Skin epidermis (tissue), 12 donors: ENCODE measurements at regions not wholly inside any gene's neighbourhood (a gene's known extent, or its start where the extent isn't known, plus 50 kb on each side); places are given as distances from the start of the nearest gene placed in this dataset.

Experiments used
- H3K27ac ChIP-seq, 21 experiments: fragments of 200-600 bp; sonication (generic) in 11 of 21; one replicate each; pipeline ENCODE4 v1.5.0; 2020; ENCODE audit warnings: mild to moderate bottlenecking in 3 of 21, inconsistent platforms in 2 of 21, moderate library complexity in 2 of 21
- H3K4me3 ChIP-seq, 7 experiments: fragments of 200-600 bp; sonication (generic) in 2 of 7; one replicate each; pipeline ENCODE4 v1.5.0; 2020; ENCODE audit warnings: inconsistent platforms in 2 of 7, mild to moderate bottlenecking in 2 of 7, moderate library complexity in 1 of 7

DNA sequence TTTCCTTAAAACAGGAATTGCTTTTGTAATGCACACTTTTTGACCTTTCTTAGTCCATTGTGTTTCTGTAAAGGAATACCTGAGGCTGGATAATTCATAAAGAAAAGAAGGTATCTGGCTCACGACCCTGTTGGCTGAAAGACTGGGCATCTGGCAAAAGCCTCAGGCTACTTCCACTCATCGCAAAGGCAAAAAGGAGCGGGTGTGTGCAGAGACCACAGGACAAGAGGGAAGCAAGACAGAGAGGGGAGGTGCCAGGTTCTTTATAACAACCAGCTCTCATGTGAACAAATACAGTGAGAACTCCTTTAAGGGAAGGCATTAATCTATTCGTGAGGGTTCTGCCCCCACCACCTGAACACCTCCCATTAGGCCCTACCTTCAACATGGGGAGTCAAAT is 182.1 kb downstream of the C12orf50 start:
- H3K4me3 ChIP-seq, result no peak overlapping the region
- H3K27ac ChIP-seq, result no peak overlapping the region

DNA sequence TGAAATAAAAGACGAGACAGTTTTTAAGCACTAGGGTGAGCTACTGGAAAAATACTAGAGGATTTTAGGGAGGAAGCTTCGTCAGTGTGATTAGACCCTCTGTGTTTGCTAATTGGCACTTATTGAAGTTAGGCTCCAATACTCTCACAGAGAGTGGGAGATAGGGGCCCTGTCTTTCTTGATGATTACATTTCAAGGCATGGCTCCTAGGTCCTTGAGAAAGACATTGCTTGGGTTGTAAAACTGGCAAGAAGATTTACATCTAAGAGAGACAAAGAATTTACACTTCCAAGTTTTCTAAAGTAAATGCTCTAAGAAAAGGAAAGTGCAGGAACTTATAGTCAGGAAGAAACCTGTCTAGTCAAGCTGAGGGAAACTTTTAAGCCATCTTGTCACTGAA is 183.2 kb downstream of the C12orf50 start:
- Histone ChIP-seq H3K27ac (no peak overlapping the region), H3K4me3 (no peak overlapping the region)

DNA sequence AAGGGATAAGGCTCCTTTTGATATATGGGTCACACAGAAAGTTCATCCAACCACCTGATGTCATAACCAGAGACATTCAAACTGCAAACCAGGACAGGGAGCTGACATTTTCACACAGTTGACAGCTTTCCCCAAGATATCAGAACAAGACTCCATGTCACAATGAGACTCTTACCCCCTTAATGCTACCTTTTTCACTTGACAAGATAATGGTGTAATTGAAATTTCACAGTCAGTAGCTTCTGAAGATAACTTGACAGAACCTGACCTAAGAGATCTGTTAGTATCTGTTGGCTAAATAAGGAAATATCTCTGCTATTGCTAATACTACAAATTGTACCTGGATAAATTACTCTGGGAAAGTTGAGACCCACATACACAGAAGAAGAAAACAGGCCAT is 187.3 kb downstream of the C12orf50 start:
- H3K27ac ChIP-seq, result no peak overlapping the region
- no peak overlapping the region for H3K4me3 ChIP-seq

DNA sequence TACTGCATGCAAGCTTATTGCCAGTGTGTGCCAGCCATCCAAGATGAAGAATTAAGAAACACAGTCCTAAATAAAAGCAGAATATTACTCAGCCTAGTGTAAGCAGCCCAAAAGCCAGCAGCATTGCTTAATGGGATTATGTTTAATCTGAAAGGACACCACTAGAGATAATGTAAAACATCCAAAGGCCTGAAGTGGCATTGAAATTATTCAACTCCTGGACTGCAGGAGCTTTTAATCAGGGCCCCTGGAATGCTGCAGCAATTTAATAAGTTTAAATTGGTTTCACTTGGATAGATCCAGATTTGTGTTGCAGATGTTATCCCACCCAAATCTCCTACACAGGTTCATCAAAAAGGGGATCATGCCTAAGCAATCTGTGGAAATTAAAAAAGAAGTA is 193.0 kb downstream of the C12orf50 start:
- H3K4me3 ChIP-seq, result no peak overlapping the region
- no peak overlapping the region for H3K27ac ChIP-seq

DNA sequence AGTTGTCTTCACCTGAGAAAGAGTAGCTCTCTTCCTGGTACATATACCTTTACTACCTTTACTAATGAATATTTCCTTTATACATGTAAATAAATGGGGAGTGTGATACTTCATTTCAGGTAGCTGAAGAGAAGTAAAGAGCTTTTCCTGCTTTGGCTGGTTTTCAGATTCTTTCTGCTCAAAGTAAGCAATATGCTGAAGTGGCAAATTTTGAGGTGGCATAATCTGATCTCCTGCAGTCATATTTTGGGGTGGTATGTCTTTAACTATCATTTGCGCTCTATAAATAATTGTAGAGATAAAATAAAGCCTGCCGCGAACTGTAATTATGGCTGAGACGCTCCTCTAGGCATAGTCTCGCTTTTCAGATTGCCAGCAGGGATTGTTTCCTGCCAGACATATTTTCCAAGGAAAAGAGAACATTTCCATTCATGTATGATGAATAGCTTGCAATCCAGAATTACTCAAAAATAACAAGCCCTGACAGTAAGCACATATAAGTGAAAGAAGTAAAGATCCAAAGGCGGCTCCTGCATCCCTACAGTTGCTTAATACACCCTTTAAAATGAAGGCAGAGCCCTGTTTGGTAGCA is 200.7 kb downstream of the C12orf50 start:
- no peak overlapping the region for H3K4me3 ChIP-seq

DNA sequence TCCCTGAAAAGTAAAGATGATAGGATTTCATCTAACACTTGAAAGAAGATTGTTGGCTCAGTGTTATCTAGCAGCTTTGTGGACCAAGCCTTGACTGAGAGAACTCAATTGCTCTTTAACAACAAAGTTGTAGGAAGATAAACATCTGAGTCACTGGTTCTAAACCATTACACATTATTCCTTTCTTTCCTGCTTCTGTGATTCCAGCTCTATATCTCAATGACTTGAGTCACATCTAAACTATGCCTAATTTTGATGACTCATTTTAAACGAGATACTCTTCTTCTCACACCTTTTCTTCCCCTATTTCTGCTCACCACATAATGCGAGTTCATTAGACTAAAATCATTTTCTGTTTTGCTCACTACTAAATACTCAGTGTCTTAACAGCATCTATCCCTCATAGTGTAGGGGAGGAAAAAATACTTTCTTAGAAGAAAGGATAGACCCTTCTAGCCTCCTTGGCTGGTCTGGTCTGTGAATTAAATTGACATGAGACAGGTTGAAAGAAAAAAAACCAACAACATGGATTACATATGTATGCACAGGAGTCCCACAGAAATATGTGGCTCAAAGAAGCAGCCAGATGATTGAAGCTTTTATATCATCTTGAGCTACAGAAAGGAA is 201.4 kb downstream of the C12orf50 start:
- no peak overlapping the region for H3K4me3 ChIP-seq
- H3K27ac ChIP-seq, result no peak overlapping the region

More for the DNA sequence above, 200.7 kb downstream of the C12orf50 start:
- H3K27ac ChIP-seq, result no peak overlapping the region

DNA sequence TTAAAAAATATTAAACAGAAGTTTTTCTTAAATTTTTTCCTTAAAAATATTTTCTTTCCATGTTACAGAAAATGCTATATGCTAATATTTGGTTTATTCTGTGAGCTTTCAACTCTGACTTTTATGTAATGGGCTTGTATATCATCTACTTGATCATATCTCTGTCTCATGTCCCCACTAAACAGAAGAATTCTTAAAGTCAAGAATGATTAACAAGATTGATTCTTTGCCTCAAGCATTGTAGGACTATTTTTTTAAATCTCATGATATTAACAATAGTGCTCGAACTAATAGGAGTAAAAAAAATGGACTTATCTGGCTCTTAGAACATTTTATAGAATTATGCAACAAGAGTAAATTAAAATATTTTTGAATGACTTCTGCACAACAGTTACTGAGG is 206.3 kb downstream of the C12orf50 start:
- no peak overlapping the region for H3K27ac ChIP-seq
- H3K4me3 ChIP-seq, result no peak overlapping the region

DNA sequence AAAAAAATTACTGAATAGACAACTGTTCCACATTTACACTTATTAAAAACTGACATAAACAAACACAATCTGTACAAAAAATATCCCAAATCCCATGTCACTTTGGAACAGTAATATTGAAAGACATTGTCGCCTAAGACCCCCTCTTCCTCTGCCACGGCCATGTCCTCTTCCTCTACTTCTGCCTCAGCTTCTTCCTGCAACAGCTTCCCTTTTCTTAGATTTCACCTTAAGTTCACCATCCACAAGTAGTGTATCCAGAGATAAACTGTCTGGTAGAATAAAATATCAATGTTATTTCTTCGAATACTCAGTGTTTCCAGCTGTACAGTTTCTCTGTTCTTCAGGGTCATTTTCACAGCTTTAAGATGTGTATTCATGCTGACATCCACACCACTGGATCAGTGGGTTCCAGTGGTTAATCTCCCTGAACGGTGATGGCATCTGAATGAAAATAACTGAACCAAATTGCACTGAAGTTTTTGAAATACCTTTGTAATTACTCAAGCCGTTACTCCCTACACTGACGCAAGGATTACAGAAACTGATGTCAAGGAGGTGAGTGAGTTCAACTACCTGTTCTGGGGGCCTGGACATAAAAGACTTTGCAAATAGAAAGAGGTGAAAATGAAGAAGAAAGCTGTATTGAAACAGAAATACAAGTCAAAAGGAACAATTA is 208.5 kb downstream of the C12orf50 start:
- no peak overlapping the region for H3K4me3 ChIP-seq
- no peak overlapping the region for H3K27ac ChIP-seq

DNA sequence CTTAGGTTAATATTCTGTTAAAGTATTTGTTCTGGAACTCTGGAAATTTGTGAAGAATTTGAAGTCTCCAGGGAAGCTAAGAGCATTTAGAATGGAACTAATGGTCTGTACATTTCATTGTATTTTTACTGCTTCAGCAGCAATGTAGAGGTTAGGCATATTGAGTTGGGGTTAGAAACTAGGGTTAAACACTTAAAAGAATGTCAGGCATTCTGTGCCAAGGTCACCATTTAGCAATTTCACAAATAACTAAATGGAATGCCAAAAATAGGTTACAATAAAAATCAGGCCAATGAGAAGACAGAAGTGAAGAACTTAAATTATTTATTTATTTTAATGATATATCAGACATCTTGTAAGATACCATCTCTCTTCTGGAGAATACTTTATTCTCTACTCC is 210.8 kb downstream of the C12orf50 start:
- H3K27ac ChIP-seq, result no peak overlapping the region

DNA sequence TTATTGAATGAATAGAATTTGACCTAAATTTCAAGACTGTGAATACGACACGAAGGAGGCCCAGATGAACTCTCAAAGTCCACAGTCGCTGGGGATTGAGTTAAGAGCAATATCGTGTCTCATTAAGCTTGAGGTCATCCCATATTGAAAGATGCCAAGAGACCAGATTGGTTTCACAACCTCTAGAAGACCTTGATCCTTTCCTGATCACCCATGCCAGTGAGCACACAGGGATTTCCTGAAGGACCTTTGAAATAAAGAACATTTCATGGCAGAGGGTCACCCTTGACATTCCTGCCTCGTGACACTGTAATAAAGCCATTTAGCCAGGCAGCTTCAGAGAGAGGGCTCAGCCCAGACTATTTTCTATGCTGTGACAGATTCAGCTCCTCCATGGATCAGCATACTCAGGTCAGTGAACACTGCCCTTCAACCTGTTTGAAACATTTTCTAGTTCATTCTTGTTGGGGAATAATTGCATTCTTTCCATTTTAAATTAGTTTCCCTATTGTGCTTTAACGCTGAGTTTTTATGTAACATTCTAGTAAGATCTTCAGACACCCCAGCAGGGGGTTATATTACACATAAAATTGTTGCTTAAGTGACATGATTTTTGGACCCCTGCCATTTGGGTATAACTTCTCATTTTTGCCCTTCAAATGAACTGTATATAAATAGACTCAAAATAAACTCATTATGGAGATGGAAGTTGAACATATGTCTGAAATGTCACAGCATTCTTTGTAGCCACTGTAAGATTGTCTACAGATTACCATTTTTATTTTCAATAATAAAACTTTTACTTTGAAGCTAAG is 213.2 kb downstream of the C12orf50 start:
- Histone ChIP-seq H3K4me3 (no peak overlapping the region), H3K27ac (no peak overlapping the region)

More for the DNA sequence above, 210.8 kb downstream of the C12orf50 start:
- H3K4me3 ChIP-seq, result no peak overlapping the region

DNA sequence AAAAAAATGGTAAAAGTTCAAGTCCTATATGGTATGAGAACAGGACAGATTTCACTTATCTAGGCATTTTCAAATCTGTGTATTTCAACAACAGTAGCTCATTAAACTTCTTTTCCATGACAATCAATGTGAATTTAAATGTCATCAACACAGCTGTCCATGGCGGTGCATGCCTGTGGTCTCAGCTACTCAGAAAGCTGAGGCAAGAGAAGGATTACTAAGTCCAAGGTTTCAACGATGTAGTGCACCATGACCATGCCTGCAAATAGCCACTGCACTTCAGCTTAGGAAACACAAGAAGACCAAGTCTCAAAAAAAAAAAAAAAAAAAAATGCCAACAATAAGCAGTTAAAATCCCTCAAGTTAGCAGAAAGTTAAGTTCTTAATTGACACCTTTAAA is 214.6 kb downstream of the C12orf50 start:
- H3K27ac ChIP-seq, result no peak overlapping the region

DNA sequence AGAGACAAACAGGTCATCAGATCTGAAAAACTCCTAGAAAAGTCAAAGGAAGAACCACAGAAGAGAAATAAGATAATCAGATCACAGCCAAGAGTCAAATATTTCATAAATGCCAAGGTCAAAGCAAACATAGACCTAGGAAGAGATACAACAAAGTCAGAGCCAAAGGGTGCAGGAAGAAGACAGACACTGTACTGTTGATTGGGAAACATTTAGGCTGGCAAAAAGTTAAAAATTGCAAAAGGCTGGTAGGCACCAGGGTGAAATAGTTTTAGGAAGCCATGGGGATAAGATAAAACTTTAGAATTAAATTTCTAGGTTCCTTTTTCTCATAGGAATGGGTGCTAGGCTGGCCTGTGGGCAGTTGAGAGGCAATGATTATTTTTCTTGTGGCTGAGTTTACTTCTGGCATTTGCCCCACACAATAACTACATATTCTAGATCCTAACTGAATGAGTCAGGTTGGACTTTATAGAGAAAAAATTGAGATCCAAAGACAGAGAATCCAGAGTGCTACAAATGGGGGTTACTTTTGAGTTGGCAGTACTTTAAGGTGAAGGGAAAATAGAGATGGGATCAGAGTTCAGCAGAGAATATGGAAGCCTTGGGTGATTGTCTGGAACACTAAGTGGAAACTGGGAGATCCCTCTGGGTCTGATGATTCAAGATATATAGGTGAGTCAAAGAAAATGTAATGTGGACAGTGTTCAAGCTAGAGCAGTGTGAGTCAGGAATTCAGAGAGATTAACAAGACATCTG is 215.5 kb downstream of the C12orf50 start:
- no peak overlapping the region for H3K4me3 ChIP-seq
- no peak overlapping the region for H3K27ac ChIP-seq

More for the DNA sequence above, 214.6 kb downstream of the C12orf50 start:
- no peak overlapping the region for H3K4me3 ChIP-seq

DNA sequence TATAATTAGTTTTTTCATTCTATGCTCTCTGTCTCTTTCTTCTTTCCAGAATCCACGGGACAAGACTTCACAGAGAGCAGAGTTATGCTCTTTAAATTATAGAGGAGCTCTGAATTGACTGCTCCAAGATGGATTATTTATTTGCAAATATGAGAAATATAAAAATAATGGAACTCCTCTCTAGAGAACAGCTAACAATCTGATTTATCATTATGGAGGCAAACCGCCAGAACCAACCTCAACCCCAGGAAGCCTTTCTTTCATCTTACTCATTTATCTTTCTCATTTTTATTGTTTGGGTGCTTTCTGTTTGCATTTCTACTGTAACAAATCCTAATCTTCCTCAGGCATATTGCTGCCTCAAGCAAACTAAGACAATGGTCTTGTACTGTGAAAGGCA is 216.5 kb downstream of the C12orf50 start:
- Histone ChIP-seq H3K4me3 (no peak overlapping the region), H3K27ac (no peak overlapping the region)

DNA sequence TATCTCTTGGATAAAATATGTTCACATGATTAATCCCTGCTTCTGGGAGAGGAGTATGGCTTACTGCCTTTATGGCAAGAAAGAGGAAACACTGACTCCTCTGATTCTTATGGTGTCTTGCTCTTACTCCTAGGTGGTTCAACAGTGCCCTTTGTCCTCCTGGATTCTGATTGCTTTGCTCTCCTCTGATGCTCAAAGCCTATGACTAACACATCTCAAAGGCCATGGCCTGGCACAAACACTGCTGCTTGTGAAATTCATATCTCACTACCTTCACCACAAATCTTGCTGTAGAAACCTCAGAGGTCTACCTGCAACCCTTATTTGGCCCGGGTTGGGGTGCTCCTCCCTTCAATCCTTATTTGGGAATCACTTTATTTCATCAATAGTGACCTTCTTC is 217.2 kb downstream of the C12orf50 start:
- Histone ChIP-seq H3K4me3 (no peak overlapping the region), H3K27ac (no peak overlapping the region)

DNA sequence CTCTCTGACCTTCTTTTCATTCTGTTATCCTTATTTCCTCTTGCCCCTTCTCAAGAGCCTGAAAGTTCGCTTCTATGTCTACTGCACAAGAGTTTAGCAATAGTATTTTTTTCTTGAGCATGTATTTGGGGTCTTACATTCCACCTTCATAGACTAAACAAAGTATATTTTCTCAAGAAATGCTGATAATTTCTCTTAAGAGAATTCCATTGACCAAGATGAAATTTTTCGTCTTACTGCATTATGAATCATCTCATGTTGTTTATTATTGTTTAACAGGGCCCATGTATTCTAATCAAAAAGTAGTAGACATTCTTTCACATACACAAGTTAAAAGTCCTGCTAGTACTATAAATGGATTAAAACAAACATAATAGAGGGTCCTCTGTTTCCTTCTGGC is 219.3 kb downstream of the C12orf50 start:
- H3K27ac ChIP-seq, result no peak overlapping the region
- no peak overlapping the region for H3K4me3 ChIP-seq

DNA sequence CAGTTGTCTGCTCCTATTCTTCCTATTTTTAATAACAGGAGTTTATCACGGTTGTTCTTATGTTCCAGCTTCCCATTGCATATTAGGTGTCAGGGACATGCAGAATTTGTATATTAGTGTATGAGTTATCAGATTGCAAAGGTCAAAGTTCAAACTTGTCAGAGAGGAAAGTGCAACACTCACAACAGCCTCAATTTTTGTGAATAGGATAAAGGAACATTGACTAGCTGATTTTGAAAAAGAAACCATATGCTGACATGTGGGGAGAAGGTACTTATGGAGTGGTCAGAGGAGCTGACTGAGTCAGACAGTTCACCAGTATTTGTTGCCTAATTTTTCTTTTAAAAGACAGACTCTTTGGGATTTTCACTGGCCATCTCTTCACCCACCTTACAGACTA is 222.1 kb downstream of the C12orf50 start:
- Histone ChIP-seq H3K4me3 (no peak overlapping the region), H3K27ac (no peak overlapping the region)

DNA sequence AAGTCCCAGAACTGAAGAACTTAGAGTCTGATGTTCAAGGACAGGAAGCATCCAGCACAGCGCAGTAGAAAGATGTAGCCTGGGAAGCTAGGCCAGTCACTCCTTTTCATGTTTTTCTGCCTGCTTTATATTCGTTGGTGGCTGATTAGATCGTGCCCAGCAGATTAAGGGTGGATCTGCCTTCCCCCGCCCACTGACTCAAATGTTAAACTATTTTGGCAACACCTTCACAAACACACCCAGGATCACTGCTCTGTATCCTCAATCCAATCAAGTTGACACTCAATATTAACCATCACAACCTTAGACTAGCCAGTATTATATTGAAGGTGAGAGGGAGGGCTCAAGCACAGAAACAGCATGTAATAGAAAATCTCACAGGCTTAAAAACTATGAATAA is 222.9 kb downstream of the C12orf50 start:
- no peak overlapping the region for H3K27ac ChIP-seq
- no peak overlapping the region for H3K4me3 ChIP-seq

DNA sequence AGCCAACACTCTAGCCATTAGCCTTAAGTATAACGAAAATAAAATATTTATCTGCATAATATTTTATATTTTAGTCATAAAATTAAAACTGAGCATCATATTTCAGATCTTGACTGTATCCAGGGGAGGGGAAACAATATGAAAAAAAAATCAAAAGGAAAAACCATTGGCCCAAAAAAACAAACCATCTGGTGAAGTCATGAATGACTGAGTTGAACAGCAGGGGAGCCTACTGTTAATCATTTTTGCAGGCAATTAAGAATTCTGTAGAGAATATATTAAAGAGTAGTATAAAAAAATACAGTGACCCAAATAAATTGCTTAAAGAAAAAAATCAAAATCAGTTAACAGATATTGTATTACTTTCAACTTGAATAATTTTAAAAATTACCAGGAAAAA is 224.8 kb downstream of the C12orf50 start:
- Histone ChIP-seq H3K4me3 (no peak overlapping the region), H3K27ac (no peak overlapping the region)

DNA sequence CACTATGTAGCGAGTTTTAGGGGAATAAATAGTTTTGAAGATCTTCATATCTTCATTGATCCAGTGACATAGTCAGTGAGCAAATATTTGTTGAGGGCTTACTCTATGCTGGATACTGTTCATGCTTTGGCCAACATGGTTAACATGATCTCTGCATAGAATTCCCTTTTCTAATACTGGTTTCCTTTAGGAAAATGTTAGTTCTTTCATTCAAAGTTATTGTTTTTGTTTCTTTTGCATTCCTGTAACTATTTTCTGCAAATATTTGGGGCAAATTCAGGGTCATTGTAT is 226.5 kb downstream of the C12orf50 start:
- Histone ChIP-seq H3K4me3 (no peak overlapping the region), H3K27ac (no peak overlapping the region)
